Stimulated activated CD4-positive, alpha-beta T cell treated with anti-CD3 and anti-CD28 coated beads, Interleukin-1b, Interleukin-23, amount 100 ng/mL, for 4 hours (primary cell): ENCODE measurements at regions not wholly inside any gene's neighbourhood (a gene's known extent, or its start where the extent isn't known, plus 50 kb on each side); places are given as distances from the start of the nearest gene placed in this dataset.

Source experiments
- DNase-seq, 2 donors: peaks; one replicate each; pipeline ENCODE4 v3.0.0-alpha.2; 2020; ENCODE audit warnings: low read depth in 2 of 2

DNA sequence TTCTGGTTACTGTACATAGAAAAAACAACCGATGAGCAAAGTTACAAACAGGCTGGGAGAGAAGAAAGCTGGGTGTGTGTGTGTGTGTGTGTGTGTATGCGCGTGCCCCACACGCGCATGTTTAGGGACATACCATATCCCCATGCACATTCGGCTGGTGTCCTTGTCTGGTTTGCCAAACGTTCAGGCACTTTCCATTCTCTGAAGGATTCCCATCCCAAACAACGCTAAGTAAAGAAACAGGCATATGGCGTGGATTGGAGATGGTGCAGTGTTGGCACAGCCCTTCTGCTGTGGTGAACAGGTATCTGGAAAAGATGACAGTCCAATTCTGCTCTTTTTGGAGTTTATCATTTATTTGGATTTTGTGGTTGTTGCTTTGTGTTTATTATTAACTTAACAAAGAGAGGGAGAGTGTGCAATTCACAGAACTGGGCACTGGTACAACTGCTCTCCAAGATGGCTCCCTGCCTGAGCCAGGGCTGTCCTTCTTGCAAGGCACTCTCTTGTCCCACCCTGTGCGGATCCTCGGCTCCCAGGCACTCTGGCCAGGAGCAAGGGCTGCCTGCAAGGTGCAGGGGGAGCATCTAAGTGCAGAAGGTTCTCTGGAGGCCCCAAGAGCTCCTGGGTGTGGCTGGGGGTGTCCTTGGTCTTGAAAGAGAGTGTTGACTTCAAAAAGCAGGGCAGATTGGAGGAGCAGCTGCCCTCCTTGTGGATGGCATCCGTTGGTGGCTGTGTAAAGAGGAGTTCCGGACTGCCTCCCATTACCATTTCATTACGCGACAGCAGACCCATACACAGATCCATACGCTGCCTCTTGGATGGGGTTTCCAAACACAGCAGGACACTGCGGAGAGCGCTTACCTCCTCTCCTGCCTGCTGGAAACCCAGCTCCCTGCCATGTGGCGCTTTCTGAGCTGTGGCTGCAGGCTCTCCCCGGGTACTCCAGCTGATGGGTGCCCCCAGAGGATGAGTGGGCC, 263.1 kb downstream of the ZNF536 start:
- DNase-seq: no peak

DNA sequence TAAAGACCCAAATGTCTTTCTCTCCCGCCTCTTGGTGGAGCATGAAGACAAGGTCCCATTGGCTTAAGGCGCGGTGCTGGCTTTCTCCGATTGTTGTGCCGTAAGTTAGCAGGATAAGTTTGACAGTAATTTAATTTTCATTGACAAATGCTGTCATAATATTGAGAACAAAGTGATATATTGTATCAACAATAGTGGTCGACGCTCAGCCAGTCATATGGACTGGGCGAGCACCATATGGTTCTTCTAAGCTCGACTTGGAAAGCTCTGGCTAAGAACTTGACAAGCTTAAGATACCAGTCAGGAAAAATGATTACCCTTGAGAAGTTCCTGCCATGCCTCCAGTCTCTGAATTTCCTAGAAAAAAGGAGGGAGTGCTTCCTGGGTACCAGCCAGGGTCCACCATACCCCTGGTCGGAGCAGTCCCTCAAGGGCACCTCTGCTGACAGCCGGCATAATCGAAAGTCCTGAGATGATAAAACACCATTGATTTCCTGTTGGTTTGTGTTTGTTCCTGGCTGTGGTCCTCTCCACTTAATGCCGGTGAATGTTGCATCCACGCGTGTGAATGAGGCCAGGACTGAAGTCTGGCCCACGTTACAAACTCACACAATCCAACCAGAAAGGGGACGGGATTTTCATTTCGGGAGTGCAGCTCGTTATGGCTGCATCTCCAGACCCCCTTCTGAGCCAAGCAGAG, 262.1 kb downstream of the ZNF536 start:
- no peak for DNase-seq

DNA sequence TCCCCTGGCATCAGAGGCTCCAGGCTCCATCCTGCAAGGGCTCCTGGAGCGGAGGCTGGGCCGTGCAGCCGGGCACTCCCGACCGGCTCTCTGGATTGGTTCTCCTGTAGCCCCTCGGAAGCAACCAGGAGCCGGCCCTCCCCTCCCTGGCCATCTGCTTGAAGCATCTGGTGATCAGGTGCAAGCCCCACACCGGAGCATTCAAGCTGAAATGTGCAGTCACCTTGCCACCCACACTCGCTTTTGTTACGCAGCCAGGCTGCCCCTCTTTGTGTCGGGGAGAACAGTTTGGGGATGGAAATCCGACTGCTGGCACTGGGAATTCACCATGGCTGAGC, 258.8 kb downstream of the ZNF536 start:
- no peak for DNase-seq

DNA sequence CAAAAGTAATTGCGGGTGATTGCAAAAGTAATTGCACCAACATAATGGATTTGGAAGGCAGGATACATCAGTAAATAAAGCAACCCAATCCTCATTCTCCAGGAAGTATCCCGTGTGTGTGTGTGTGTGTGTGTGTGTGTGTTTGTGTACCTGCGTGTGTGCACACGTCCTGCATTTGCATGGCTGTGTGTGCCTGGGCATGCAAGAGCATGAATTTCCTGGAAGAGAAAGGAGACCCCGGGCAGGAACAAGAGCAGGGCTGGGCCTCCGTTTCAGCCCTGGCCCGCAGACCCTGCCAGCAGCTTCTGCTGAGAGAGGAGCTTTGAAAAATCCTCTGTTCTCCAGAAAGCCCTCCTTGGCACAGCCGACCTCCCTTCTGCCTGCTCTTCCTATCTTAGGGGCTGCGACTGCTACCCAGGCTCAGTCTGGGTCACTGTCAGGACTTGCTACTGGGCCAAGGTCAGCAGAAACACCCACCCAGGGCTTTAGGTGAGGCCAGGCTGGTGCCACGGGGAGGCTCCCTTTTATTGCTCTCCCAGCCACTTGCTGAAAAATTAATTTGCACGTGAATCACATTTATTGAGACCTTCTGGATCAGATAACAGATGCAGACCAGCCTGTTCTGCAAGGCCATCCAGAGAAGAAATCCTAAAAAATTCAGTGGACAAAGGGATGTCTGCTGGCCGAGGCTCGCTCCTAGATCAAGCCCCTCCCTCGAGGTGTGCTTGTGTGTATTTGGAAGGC, 258.3 kb downstream of the ZNF536 start:
- no peak for DNase-seq

DNA sequence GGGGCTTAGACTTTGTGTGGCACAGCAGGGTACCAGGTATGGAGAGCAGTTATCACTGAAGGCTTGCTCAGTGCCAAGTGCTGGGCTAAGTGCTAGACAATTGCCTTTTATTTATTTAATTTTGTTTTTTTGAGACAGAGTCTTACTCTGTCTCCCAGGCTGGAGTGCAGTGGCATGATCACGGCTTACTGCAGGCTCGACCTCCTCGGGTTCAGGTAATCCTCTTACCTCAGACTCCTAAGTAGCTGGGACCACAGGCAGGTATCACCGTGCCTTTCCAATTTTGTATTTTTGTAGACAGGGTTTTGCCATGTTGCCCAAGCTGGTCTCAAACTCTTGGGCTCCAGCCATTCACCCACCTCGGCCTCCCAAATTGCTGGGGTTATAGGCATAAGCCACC, 256.9 kb downstream of the ZNF536 start:
- DNase-seq: no peak

DNA sequence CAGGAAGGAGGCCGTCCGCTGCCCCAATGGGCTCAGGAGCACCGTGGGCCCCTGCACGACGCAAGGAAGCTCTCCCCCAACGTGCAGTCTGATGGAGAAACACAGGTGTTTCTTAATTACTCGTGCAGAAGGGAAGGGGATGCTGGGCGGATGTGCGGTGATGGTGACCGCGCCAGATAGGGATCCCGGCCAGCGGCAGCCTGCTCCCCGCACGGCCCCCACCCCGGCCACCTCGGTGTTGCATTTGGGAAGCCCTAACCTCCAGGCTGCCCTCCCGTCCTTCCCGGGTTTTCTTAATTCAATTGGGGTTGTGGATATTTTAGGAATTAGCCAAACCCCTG, 254.4 kb downstream of the ZNF536 start:
- no peak for DNase-seq

DNA sequence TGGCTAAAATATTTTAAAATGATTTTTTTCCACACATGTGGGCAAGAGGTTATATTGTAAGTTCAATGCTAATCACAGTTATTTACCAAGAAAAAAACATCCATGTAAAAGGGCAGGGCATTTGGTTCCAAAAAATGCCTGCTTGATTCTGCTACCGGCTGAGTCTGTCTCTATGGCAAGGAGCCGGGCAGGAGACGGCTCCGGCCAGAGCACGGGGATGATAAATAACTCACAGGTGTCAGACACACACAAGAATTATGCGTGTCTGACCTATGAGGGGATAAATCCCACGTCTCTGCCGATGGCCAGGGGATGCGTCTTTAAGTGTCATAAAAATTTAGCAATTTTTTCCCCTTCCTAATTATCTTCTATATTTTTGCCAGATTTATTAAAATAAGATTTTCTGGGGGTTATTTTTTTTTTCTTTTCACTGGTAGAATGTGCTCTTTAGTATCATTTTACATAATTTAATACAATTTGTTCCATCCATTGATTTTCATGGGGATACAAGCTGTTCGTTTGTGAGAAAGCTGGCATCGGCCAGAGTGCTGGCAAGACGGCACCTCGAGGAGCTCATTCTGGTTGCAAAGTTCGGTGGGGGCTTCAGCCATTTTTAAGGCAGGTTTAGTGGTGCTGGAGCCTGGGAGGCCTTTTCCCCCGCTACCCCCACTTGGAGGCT, 253.9 kb downstream of the ZNF536 start:
- no peak for DNase-seq

DNA sequence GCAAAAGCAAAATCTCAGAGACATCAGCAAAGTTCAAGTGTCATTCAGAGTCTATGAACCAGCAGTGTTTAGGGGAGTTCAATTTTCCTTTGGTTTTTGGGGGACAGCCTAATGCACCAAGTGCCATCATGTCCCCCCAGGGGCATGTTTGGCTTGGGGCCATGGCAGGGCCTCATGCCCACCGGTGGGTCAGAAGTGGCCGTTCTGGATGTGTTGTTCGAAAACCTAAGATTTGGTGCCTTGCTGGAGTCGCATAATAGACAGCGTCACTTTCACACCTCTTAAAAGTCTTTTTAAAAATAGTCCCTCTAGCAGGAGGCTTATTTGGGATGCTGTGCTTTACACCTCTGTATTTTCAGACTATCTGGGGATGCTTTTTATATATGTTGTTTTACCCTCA, 250.1 kb downstream of the ZNF536 start:
- no peak for DNase-seq

DNA sequence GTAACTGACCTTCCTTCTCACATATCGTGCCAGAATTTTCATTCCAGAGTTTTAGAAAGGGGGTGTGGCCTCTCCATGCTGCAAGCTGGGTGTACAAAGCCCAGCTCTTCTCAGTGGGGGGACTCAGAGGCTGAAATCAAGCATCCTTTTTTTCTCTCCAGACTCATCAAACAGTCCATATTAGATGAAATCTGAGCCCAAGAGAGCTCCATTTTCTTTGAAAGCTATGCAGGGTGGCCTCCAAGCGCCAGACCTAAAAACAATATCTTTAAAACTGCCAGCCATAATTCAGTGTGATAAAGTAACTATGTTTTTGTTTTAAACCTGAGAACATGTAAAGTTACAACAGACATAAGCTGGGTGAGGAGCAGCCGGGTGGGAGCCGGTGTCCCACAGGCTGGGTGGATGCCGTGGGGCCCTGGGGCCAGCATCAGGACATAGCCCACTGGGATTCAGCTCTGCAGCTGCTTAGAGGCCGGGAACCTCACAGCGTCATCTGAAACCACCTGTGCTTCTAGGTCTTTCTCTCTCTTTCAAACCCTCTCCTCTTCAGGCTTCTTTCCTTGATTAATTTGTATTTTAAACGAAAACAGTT, 249.2 kb downstream of the ZNF536 start:
- no peak for DNase-seq

DNA sequence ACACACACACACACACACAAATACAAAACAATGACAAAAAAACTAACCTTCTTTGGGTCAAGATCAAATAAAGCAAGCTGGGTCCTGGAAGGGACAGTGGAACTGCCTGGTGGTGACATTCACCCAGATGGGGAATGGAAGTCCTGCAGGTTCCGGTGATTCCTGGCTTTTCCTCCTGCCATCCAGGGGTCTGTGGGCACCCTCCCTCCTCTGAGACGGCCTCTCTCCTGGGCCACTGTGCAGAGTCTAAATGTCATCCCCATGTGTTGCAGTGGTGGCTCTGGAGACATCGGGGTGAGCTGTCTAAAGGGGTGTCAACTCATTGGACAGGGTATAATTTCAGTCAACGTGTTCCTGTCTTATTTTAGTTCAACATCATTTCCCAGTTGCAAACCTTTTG, 248.2 kb downstream of the ZNF536 start:
- no peak for DNase-seq

DNA sequence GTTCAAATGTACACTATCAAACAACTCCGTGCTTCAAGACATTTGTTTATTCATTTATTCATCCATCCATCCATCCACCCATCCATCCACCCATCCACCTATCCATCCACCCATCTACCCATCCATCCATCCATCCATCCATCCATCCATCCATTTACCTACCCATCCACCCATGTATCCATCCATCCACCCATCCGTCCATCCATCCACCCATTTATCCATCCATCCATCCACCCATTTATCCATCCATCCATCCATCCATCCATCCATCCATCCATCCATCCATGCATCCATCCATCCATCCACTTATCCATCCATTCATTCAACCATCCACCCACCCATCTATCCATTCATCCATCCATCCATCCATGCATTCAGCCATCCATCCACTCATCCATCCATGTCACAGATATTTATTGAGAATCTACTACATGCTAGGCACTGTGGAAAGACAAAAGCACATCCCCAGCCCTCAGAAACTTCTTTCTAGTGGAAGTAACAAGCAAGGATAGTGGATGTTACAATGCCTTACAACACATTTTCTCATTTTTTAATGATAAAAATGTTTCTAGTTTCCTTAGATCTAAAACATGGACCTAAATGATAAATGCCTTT, 237.6 kb downstream of the ZNF536 start:
- no peak for DNase-seq

DNA sequence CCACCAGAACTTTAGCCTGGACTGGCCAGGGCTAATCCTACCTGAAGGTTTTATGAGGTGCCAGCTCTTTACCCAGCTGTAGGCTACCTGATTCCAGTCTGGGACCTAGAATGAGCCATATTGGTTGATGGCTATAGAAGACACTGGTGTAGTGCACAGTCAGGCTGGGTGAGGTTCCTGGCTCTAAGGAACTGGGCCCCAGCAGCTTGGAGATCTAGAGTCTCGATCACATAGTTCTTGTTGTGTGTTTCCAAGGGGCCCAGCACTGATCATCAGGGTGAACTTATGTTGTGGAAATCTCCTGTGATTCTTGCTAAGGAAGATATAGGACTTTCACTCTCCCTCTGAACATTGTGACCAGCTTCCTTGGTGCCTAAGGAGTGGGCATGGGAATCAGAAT, 236.3 kb downstream of the ZNF536 start:
- no peak for DNase-seq
